Thoracic aorta (tissue), 2 donors: ENCODE measurements at regions not wholly inside any gene's neighbourhood (a gene's known extent, or its start where the extent isn't known, plus 50 kb on each side); places are given as distances from the start of the nearest gene placed in this dataset.
"Not testable (repeated sequence)": the region's sequence is repeated elsewhere in the genome, so short reads cannot be mapped to it uniquely, and the experiment has no call there.

Source experiments
- ATAC-seq: fragments of 150-250 bp; one replicate; pipeline ENCODE4 v1.8.0; 2017; ENCODE audit warnings: low read depth; ENCODE audit not compliant: insufficient number of reproducible peaks, low FRiP score
- DNase-seq: peaks from one replicate; pipeline ENCODE4 v3.0.0-alpha.2; 2020; ENCODE audit warnings: low spot score
- H3K27ac ChIP-seq, 2 donors: fragments of 200-600 bp; sonication (generic); 1 replicate in 1 of 2; 2 replicates in 1 of 2; pipeline ENCODE4 v1.5.1; 2016; ENCODE audit warnings: mild to moderate bottlenecking in 2 of 2, moderate library complexity in 2 of 2
- H3K27me3 ChIP-seq: fragments of 200-600 bp; sonication (generic); replicated peaks from 2 replicates; pipeline ENCODE4 v1.6.0; 2016; ENCODE audit warnings: mild to moderate bottlenecking; ENCODE audit not compliant: insufficient read depth
- H3K36me3 ChIP-seq: fragments of 200-600 bp; sonication (generic); one replicate; pipeline ENCODE4 v1.5.1; 2016
- H3K4me1 ChIP-seq, 2 donors: fragments of 200-600 bp; sonication (generic); 1 replicate in 1 of 2; 2 replicates in 1 of 2; pipeline versions ENCODE4 v1.5.1 to v1.6.0; 2016; ENCODE audit warnings: low read depth in 2 of 2, mild to moderate bottlenecking in 1 of 2; ENCODE audit not compliant: control insufficient read depth in 1 of 2
- H3K4me3 ChIP-seq: fragments of 200-600 bp; sonication (generic); 2 replicates; pipeline ENCODE4 v1.5.1; 2016; ENCODE audit warnings: mild to moderate bottlenecking
- H3K9me3 ChIP-seq: fragments of 200-600 bp; sonication (generic); 2 replicates; pipeline ENCODE4 v1.5.1; 2016
- CTCF ChIP-seq: fragments of 200-600 bp; sonication (generic); IDR thresholded peaks from one replicate; pipeline ENCODE4 v1.5.1; 2019; ENCODE audit warnings: antibody characterized with exemption

- ATAC-seq (no peak), DNase-seq (no peak)
- Histone ChIP-seq H3K4me1 (peaks cover 0 to 18% of the 10 kb centered on the region in 2 donors), H3K27ac (no peak overlapping the region), H3K9me3 (no peaks in the 10 kb centered on the region), H3K27me3 (no peaks in the 10 kb centered on the region), H3K4me3 (no peak overlapping the region), H3K36me3 (no peaks in the 10 kb centered on the region)
- TF ChIP-seq CTCF = no peak
Observed at GRCh38 chr2:12620759-12621158, 96.0 kb upstream of the TRIB2 start.

GRCh38 chr2:12623051-12623450 is 93.7 kb upstream of the TRIB2 start:
- TF ChIP-seq CTCF = no peak
- Histone ChIP-seq H3K4me1 (peaks cover 0 to 14% of the 10 kb centered on the region in 2 donors), H3K27ac (no peak overlapping the region), H3K36me3 (no peaks in the 10 kb centered on the region), H3K9me3 (no peaks in the 10 kb centered on the region), H3K27me3 (no peaks in the 10 kb centered on the region), H3K4me3 (no peak overlapping the region)
- no peak for DNase-seq
- ATAC-seq = no peak

- peaks cover 0 to 8% of the 10 kb centered on the region in 2 donors for H3K4me1 ChIP-seq
- TF ChIP-seq CTCF = no peak
- DNase-seq (no peak), ATAC-seq (no peak)
- H3K27me3 ChIP-seq = no peaks in the 10 kb centered on the region
- no peak overlapping the region for H3K4me3 ChIP-seq
- no peak overlapping the region for H3K27ac ChIP-seq
- H3K36me3 ChIP-seq = no peaks in the 10 kb centered on the region
- no peaks in the 10 kb centered on the region for H3K9me3 ChIP-seq
Observed at GRCh38 chr2:12624384-12624783, 92.4 kb upstream of the TRIB2 start.

GRCh38 chr2:12624905-12625598 is 91.7 kb upstream of the TRIB2 start:
- Histone ChIP-seq H3K4me1 (peaks cover 0 to 3% of the 10 kb centered on the region in 2 donors), H3K36me3 (no peaks in the 10 kb centered on the region), H3K9me3 (no peaks in the 10 kb centered on the region), H3K27me3 (no peaks in the 10 kb centered on the region), H3K4me3 (no peak overlapping the region), H3K27ac (no peak overlapping the region)
- DNase-seq (no peak), ATAC-seq (no peak)
- TF ChIP-seq CTCF = no peak

GRCh38 chr2:12628541-12628940 is 88.2 kb upstream of the TRIB2 start:
- H3K4me3 ChIP-seq, ATAC-seq, DNase-seq, H3K9me3 ChIP-seq, H3K4me1 ChIP-seq, H3K27me3 ChIP-seq, H3K27ac ChIP-seq, H3K36me3 ChIP-seq: not testable (repeated sequence)
